T-helper 1 cell treated with Interleukin-12 subunit alpha and Interleukin-12 subunit beta and Interleukin-4 antibody, amounts not matched to agents 30 ng/mL and 1 ng/mL, for 36 hours (primary cell): ENCODE measurements at regions not wholly inside any gene's neighbourhood (a gene's known extent, or its start where the extent isn't known, plus 50 kb on each side); places are given as distances from the start of the nearest gene placed in this dataset.

ENCODE experiments used
- intact Hi-C: fragments of 100-400 bp; cut with micrococcal nuclease; formaldehyde crosslinking; loops from one replicate; pipeline ENCODE4 v1.15.1; 2024

DNA sequence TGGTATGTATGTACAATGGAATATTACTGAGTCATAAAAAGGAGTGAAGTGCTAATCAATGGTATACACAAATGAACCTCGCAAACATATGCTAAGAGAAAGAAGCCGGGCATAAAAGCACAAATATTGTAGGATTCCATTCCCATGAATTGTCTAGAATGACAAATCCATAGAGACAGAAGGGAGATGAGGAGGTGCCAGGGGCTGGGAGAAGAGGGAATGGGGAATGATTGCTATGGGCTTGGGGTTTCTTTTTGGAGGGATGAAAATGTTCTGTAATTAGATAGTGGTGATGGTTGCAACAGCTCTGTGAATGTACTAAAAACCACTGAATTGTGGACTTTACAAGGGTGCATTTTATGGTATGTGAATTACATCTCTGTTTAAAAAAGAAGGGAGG is 73.5 kb downstream of the GLI2 start:
- intact Hi-C loops: no loop called here

DNA sequence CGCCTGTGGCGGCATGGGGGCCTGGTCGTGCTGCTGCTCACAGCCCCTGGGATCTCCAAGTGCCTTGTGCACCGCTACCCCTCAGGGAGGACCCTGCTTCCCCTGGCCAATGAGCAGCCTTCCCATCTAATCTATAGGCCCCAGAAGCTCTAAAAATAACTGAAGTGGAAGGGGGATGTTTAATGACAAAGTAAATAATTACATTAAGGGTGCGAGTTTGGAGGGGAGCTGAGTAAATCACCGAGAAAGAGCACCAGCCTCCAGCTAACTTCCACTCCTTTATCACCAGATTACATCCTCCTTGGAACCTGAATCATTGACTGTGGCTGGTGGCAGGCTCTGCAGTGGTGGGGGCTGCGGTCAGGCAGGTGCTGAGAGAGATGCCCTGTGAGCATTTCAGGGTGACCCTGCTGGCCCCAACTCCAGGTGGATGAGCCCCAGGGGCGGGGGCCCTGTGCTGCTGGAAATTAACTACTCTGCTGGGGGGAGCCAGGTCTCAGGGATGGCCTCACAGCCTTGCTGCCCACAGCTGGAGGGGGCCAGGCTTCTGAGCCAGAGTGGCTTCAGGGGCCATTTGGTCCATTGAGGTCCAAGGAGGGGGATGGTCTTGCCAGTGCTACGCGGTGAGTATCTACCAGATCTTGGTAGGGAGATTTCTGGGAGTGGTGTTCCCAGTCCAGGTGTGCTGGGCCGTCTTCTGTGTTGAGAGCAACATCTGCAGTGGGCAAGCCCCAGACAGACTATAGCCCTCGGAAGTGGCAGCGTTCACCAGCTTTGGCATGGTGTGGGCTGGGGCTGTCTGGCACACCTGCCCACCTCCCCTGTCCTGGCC is 74.2 kb downstream of the GLI2 start:
- intact Hi-C loops: no loop called here

GRCh38 chr2:120810639-120811038 is 75.0 kb downstream of the GLI2 start:
- intact Hi-C loops: no loop called here

- intact Hi-C loops: no loop called here
Measured at GRCh38 chr2:120812866-120813265, 77.2 kb downstream of the GLI2 start.

- intact Hi-C loops: no loop called here
Measured at GRCh38 chr2:120814352-120814751, 78.7 kb downstream of the GLI2 start.

GRCh38 chr2:120815292-120815691 is 79.6 kb downstream of the GLI2 start:
- intact Hi-C loops: no loop called here

GRCh38 chr2:120817136-120817955 is 81.7 kb downstream of the GLI2 start:
- intact Hi-C loops: no loop called here

- intact Hi-C loops: no loop called here
Measured at GRCh38 chr2:120817956-120818325, 82.3 kb downstream of the GLI2 start.

DNA sequence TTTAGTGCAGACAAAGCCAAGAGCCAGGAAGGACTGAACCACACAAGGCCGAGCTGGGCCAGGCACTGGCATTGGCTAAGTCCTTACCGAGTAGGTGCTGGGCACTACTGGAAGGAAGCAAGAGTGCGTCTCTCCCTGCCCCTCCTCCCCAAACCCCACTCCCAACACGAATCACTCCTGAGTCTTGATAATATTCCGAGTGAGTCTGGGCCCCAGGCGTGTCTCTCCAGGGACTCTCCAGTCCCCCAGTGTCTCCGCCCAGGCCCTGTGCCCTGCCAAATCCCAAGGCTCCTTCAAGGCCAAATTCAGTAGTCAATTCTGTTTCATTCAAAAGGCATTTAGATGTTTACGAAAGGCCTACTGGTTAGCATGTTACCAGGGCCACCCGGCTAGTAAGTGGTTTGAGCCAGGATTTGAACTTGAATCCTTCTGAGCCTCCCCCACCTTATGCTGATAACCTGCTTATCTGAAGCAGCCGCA is 82.8 kb downstream of the GLI2 start:
- intact Hi-C loops: no loop called here

GRCh38 chr2:120819720-120820210 is 84.1 kb downstream of the GLI2 start:
- intact Hi-C loops: no loop called here

- intact Hi-C loops: no loop called here
Measured at GRCh38 chr2:120820263-120820952, 84.7 kb downstream of the GLI2 start.

DNA sequence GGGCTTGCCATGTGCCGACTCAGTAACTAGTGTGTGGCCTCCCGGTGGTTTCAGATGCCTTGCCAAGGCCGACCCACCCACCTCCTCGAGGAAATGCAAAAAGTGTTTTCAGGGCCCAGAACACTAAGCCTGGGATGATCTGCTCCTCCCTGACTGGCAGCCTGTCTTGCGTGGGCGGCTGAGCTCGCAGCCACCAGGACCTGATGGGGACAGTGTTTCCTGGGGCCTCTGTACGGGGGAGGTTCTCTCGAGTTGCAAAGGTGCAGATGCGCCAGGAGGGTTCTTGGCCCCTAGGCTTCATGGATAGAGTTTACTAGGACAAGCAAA is 85.2 kb downstream of the GLI2 start:
- intact Hi-C loops: no loop called here

DNA sequence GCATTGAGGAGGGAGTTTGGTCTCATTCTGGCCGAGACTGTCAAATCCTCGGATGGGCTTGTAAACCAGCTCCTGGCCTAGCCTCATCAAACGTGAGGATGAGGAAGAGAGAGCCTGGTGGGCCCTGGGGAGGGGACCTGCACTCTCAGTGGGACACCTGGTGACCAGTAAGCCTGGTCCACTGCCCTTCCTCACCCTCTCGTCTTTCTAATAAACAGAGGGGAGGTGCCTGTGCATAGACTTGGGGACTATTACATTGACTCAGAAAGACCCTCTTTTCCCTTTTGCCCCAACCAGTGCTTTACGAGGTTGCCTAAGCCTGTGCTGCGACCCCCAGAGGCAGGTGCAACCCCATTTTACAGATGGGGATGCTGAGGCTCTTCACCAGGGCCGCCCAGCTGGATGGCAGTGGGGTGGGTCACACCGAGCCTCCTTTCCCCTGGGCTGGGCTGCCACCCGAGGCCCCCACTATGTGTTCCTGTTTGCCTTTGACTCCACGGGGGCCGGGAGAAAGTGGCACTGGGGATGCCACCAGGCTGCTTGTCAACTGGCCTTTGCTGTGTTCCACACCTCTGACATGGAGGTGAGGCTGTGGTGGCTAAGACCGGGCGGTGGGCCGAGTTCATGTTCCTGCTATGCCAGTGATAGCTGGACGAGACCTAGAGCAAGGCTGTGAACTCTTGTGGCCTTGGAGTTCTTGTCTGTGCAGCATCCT is 85.9 kb downstream of the GLI2 start:
- intact Hi-C loops: no loop called here

- intact Hi-C loops: no loop called here
Measured at GRCh38 chr2:120822933-120823332, 87.3 kb downstream of the GLI2 start.

DNA sequence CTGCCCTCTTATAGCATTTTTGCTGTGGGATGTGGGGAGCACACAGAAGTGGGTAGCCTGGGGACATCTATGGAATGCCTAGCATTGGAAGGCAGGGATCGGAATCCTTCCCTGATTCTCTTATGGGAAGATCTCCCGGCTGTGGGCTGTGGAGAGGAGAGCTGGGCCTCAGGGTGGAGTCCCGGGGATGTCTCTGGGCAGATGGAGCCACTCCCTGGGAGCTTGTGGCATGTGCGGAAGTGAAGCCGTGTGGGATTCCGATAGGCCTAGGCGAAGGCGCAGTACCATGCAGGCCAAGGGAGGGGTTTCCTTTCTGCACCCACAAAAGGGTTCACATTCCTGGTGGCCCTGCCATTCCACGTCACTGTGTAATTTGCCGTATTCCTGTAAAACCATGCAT is 87.9 kb downstream of the GLI2 start:
- intact Hi-C loops: no loop called here

GRCh38 chr2:120824246-120824645 is 88.6 kb downstream of the GLI2 start:
- intact Hi-C loops: no loop called here

DNA sequence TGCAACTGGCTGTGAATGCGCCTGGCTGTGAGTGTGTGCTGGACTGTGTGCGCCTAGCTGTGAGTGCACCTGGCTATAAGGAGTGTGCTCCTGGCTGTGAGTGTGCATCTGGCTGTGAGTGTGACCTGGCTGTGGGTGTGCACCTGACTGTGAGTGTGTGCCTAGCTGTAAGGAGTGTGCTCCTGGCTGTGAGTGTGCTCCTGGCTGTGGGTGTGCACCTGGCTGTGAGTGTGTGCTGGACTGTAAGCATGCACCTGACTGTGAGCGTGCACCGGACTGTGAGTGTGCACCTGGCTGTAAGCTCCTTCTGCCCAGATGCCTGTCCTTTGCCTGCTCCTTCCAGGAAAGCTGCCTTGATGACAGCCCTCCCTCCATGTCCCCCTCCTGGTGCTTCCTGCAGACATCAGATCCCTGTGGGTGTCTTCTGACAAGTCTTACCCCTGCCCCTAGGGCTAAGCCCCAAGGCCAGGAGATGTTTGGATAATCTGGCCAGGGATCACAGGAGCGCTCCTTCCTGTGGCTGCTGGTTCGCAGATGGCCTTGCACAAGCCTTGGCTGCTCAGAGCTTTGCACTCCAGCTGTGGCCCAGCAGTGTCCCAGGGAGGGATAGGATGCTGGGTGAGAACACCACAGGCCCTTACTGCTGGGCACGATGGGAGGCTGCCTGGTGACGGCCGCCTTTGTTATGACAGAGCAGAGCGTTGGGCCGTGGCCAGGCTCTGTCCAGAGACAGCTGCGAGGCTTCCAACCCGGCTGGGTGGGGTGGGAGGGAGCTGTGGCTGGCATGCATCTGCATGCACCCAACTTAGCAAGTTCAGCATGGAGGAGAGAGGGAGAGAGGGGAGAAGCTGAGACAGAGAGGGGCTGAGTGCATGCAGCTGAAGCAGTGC is 89.9 kb downstream of the GLI2 start:
- intact Hi-C loops: no loop called here

DNA sequence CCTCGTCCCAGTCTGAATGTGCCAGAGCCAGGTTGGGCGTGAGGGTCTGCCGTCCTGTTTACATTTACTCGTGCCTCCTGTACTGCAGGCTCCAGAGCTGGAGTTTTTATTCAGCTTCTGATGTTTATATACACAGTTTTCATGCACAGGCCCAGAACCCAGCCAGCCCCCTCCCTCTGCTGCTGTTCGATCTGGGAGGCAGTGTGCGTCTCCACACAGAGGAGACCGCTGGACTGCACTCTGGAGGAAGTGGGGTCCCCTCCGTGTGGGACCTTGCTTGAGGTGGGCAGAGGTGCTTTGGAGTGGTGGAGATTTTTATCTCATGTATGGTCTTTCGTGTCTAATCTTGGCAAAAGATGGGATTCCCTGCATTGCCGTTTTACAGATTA is 90.6 kb downstream of the GLI2 start:
- intact Hi-C loops: no loop called here

GRCh38 chr2:120826716-120827410 is 91.2 kb downstream of the GLI2 start:
- intact Hi-C loops: no loop called here

- intact Hi-C loops: no loop called here
Measured at GRCh38 chr2:120828066-120828465, 92.4 kb downstream of the GLI2 start.
